Neural progenitor cell (in vitro differentiated cells): ENCODE measurements at regions not wholly inside any gene's neighbourhood (a gene's known extent, or its start where the extent isn't known, plus 50 kb on each side); places are given as distances from the start of the nearest gene placed in this dataset.

Source experiments
- CTCF ChIP-seq: fragments of 200-600 bp; sonication (generic); IDR thresholded peaks from 2 replicates; pipeline ENCODE4 v1.5.1; 2017; ENCODE audit warnings: antibody characterized with exemption, mild to moderate bottlenecking
- EZH2 ChIP-seq: fragments of 200-600 bp; sonication (generic); IDR thresholded peaks from 2 replicates; pipeline ENCODE4 v1.6.1; 2017; ENCODE audit warnings: antibody characterized with exemption, mild to moderate bottlenecking, moderate library complexity

- TF ChIP-seq CTCF (no peak), EZH2 (no peak)
Observed at GRCh38 chr22:27110665-27111451, 453.5 kb downstream of the MIAT start.
